Nephron progenitor cell (in vitro differentiated cells): ENCODE measurements at regions not wholly inside any gene's neighbourhood (a gene's known extent, or its start where the extent isn't known, plus 50 kb on each side); places are given as distances from the start of the nearest gene placed in this dataset.

Experiments
- DNase-seq: peaks from one replicate; pipeline ENCODE4 v3.0.0; 2021
- H3K27ac Mint-ChIP-seq: 2 replicates; pipeline ENCODE4 v1.8.0; 2021; ENCODE audit warnings: mild to moderate bottlenecking, moderate library complexity, mixed read lengths
- H3K27me3 Mint-ChIP-seq: 2 replicates; pipeline ENCODE4 v1.8.0; 2021; ENCODE audit warnings: mild to moderate bottlenecking, low read depth, mixed read lengths; ENCODE audit not compliant: poor library complexity
- H3K36me3 Mint-ChIP-seq: 2 replicates; pipeline ENCODE4 v1.8.0; 2021; ENCODE audit warnings: low read depth, mixed read lengths
- H3K4me1 Mint-ChIP-seq: 2 replicates; pipeline ENCODE4 v1.8.0; 2021; ENCODE audit warnings: mixed read lengths
- H3K4me3 Mint-ChIP-seq: 2 replicates; pipeline ENCODE4 v1.8.0; 2021; ENCODE audit warnings: mild to moderate bottlenecking, moderate library complexity, mixed read lengths
- H3K9me3 Mint-ChIP-seq: 2 replicates; pipeline ENCODE4 v1.8.0; 2021; ENCODE audit warnings: mild to moderate bottlenecking, moderate library complexity, mixed read lengths
- TF ChIP-seq, protein P1 (sequence below): fragments of 200-600 bp; sonication (generic); IDR thresholded peaks from 2 replicates; pipeline ENCODE4 v1.5.0; 2021; ENCODE audit warnings: antibody characterized with exemption

GRCh38 chr14:38868399-38869290 is 234.4 kb downstream of the SEC23A start:
- H3K4me3 Mint-ChIP-seq: no peak overlapping the region
- no peak for DNase-seq
- TF ChIP-seq, protein P1, sequence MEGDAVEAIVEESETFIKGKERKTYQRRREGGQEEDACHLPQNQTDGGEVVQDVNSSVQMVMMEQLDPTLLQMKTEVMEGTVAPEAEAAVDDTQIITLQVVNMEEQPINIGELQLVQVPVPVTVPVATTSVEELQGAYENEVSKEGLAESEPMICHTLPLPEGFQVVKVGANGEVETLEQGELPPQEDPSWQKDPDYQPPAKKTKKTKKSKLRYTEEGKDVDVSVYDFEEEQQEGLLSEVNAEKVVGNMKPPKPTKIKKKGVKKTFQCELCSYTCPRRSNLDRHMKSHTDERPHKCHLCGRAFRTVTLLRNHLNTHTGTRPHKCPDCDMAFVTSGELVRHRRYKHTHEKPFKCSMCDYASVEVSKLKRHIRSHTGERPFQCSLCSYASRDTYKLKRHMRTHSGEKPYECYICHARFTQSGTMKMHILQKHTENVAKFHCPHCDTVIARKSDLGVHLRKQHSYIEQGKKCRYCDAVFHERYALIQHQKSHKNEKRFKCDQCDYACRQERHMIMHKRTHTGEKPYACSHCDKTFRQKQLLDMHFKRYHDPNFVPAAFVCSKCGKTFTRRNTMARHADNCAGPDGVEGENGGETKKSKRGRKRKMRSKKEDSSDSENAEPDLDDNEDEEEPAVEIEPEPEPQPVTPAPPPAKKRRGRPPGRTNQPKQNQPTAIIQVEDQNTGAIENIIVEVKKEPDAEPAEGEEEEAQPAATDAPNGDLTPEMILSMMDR: no peak
- H3K27ac Mint-ChIP-seq: no peak overlapping the region
- H3K9me3 Mint-ChIP-seq: peaks cover 16% of the 10 kb centered on the region
- no peaks in the 10 kb centered on the region for H3K27me3 Mint-ChIP-seq
- peaks cover 39% of the 10 kb centered on the region for H3K4me1 Mint-ChIP-seq
- peaks cover 15% of the 10 kb centered on the region for H3K36me3 Mint-ChIP-seq

GRCh38 chr14:38867561-38868150 is 235.4 kb downstream of the SEC23A start:
- Mint-ChIP-seq H3K36me3 (peaks cover 15% of the 10 kb centered on the region), H3K4me1 (peaks cover 39% of the 10 kb centered on the region), H3K27ac (no peak overlapping the region), H3K27me3 (no peaks in the 10 kb centered on the region), H3K4me3 (no peak overlapping the region), H3K9me3 (peaks cover 16% of the 10 kb centered on the region)
- peak; percentile 76 for DNase-seq
- TF ChIP-seq, protein P1: peak; percentile 79

GRCh38 chr14:38866461-38866860 is 236.6 kb downstream of the SEC23A start:
- peaks cover 15% of the 10 kb centered on the region for H3K36me3 Mint-ChIP-seq
- DNase-seq: no peak

DNA sequence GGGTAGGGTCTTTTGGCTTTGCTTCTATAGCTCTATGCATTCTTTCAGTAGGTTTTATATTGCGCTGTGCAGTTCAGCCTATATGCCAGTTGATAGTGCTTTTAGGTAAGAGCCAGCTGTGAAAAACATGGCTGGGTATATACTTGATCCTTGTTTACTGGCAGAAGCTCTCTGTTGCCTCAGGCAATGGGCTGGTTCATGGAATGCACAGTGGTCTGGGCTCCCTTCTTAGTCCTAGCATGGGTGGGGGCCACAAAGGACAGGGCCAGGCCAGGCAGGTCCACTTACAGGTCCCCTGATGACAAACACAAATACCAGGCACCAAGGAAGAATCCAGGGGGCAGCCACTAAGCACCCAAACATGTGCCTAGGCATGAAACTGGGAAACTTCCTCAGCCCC is 240.7 kb downstream of the SEC23A start:
- Mint-ChIP-seq H3K27me3 (no peaks in the 10 kb centered on the region), H3K36me3 (peaks cover 15% of the 10 kb centered on the region), H3K27ac (no peak overlapping the region), H3K9me3 (peaks cover 16% of the 10 kb centered on the region), H3K4me3 (no peak overlapping the region), H3K4me1 (peaks cover 16% of the 10 kb centered on the region)
- TF ChIP-seq, protein P1: no peak
- DNase-seq: no peak

More at GRCh38 chr14:38866461-38866860, 236.6 kb downstream of the SEC23A start:
- peaks cover 39% of the 10 kb centered on the region for H3K4me1 Mint-ChIP-seq
- H3K27ac Mint-ChIP-seq: no peak overlapping the region
- TF ChIP-seq, protein P1: no peak
- H3K9me3 Mint-ChIP-seq: peaks cover 16% of the 10 kb centered on the region
- H3K27me3 Mint-ChIP-seq: no peaks in the 10 kb centered on the region
- H3K4me3 Mint-ChIP-seq: no peak overlapping the region

DNA sequence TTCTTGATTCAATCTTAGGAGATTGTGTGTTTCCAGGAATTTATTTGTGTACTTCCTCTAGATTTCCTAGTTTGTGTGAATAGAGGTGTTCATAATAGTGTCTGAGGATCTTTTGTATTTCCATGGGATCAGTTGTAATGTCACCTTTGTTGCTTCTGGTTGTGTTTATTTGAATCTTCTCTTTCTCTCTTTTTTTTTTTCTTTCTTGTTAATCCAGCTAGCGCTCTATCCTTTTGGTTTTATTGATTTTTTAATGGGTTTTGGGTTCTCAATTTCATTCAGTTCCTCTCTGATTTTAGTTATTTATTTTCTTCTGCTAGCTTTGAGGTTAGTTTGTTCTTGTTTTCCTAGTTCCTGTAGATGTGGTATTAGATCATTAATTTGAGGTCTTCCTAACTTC is 242.5 kb downstream of the SEC23A start:
- H3K4me1 Mint-ChIP-seq: no peaks in the 10 kb centered on the region
- peaks cover 2% of the 10 kb centered on the region for H3K27me3 Mint-ChIP-seq
- H3K4me3 Mint-ChIP-seq: no peak overlapping the region
- peaks cover 15% of the 10 kb centered on the region for H3K36me3 Mint-ChIP-seq
- H3K27ac Mint-ChIP-seq: no peak overlapping the region
- TF ChIP-seq, protein P1: no peak
- H3K9me3 Mint-ChIP-seq: peaks cover 16% of the 10 kb centered on the region
- DNase-seq: no peak
